ENCODE measurements at regions not wholly inside any gene's neighbourhood (a gene's known extent, or its start where the extent isn't known, plus 50 kb on each side); places are given as distances from the start of the nearest gene placed in this dataset.

DNA sequence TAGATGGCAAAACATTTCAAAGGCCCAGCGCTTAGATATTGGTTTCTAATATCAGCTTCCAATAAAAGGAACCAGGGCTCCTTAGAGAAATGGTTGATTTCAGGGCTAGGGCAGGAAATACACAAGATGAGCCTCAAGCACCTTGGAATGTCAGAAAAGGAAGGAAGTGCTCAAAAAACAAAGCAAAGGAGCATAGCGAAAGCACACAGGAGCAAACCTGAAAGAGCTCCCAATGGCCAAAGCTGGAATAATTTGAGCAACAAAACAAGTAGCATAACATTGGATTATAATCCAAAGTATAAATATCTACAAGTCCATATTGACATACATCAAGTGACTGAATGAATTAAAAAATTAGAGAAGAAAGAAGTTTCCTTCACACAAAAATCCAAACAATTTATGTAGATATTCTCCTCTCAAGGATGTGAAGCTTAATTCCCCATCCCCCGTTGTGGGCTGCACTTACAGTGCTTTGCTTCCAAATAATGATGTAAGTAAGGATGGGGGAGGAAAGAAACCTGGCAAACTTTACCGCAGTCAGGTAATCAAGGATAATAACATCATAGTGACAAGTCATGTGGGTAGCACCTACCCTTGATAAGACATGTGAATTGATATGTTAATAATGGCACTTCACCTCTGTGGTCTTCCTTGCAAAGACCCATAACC is 132.9 kb upstream of the DST start:
- Histone ChIP-seq H3K36me3 (ENCODE audit: control insufficient read depth, insufficient read depth, low read length) (no peaks in the 10 kb centered on the region), H3K27me3 (ENCODE audit: control insufficient read depth, insufficient read depth, low read length, poor library complexity, severe bottlenecking) (no peaks in the 10 kb centered on the region), H3K9me3 (ENCODE audit: control insufficient read depth, low read length) (no peaks in the 10 kb centered on the region), H3K4me1 (ENCODE audit: control insufficient read depth, insufficient read depth, low read length) (no peaks in the 10 kb centered on the region), H3K4me3 (ENCODE audit: insufficient read depth, low read depth, low read length) (no peak overlapping the region), H3K27ac (ENCODE audit: insufficient read depth, low read depth, low read length, poor library complexity, severe bottlenecking) (no peak overlapping the region)
- WGBS, 2 experiments = 49 to 59% methylated on average over 4 of the region's 4 CpGs

DNA sequence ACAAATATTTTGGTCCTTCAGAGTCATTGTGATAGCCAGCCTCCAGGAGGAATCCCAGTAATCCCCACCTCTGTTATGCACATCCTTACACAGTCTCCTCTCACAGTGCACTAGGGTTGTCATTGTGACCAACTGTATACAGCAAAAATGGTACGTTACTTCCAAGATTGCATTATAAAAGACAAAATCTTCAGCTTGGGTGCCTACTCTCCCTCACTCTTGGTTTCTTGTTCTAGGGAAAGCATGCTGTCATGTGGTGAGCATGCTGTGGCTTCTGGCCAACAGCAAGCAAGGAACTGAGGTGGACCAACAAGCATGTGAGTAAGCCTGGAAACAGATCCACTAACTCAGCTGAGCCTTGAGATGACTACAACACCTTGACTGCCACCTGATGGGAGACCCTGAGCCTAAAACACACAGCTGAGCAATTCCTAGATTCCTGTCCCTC is 130.1 kb upstream of the DST start:
- H3K9me3 ChIP-seq (ENCODE audit: control insufficient read depth, low read length) = no peaks in the 10 kb centered on the region
- H3K27me3 ChIP-seq (ENCODE audit: control insufficient read depth, insufficient read depth, low read length, poor library complexity, severe bottlenecking) = no peaks in the 10 kb centered on the region
- WGBS, 2 experiments = 77 to 84% methylated on average over 1 of the region's 1 CpG
- H3K36me3 ChIP-seq (ENCODE audit: control insufficient read depth, insufficient read depth, low read length) = no peaks in the 10 kb centered on the region
- H3K4me3 ChIP-seq (ENCODE audit: insufficient read depth, low read depth, low read length) = no peak overlapping the region
- no peak overlapping the region for H3K27ac ChIP-seq (ENCODE audit: insufficient read depth, low read depth, low read length, poor library complexity, severe bottlenecking)
- no peaks in the 10 kb centered on the region for H3K4me1 ChIP-seq (ENCODE audit: control insufficient read depth, insufficient read depth, low read length)

DNA sequence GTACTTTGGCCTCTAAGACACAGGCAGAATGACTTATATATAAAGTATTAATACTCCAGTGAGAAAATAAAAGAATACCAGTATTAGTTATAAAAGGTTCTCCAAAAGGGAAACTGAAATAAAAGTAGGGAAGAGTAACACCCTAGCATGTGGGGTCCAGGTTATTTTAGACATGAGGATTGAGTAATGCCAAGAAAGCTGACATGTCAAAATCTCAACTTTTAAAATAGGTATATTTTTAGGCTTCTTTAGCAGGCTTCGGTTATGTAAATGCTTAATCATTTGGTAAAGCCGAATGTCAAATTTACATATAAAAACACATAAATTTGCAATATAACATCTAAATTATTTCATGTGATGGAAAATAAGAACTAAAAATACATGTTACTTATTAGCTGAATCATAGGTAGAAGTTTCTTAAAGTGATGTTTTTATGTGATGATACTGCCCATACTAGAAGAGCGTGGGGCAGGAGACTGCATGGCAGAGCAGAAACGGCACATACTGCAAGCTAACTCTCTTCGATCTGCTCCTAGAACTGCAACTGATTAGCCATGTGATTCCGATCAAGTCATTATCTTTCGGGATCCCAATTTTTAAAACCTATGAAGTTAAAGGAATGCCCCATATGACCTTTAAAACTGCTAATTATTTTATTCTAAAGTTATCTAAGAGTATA is 129.4 kb upstream of the DST start:
- H3K4me3 ChIP-seq (ENCODE audit: insufficient read depth, low read depth, low read length) = no peak overlapping the region
- no peaks in the 10 kb centered on the region for H3K36me3 ChIP-seq (ENCODE audit: control insufficient read depth, insufficient read depth, low read length)
- H3K27ac ChIP-seq (ENCODE audit: insufficient read depth, low read depth, low read length, poor library complexity, severe bottlenecking) = no peak overlapping the region
- H3K4me1 ChIP-seq (ENCODE audit: control insufficient read depth, insufficient read depth, low read length) = no peaks in the 10 kb centered on the region
- WGBS, 2 experiments = 89 to 92% methylated on average over 5 of the region's 7 CpGs
- no peaks in the 10 kb centered on the region for H3K27me3 ChIP-seq (ENCODE audit: control insufficient read depth, insufficient read depth, low read length, poor library complexity, severe bottlenecking)
- H3K9me3 ChIP-seq (ENCODE audit: control insufficient read depth, low read length) = no peaks in the 10 kb centered on the region

DNA sequence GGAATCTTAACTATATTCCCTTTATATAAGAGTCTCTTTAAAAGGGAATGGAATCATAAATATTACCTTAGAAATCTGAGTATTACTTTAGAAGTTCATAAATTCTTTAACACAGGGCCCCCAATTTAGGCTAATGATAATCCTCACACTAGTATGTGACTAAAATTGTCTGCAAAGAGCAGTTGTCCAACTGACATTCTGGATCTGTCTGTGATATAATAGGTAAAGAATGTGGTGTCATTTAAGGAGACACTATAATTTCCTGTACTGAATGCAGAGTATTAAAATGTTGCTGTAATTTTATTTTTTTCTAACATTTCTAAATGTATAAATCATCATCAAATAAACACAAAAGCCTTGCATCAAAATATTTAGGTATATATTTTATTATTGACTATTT is 128.5 kb upstream of the DST start:
- no peaks in the 10 kb centered on the region for H3K36me3 ChIP-seq (ENCODE audit: control insufficient read depth, insufficient read depth, low read length)
- no peaks in the 10 kb centered on the region for H3K9me3 ChIP-seq (ENCODE audit: control insufficient read depth, low read length)
- H3K27me3 ChIP-seq (ENCODE audit: control insufficient read depth, insufficient read depth, low read length, poor library complexity, severe bottlenecking) = no peaks in the 10 kb centered on the region
- H3K27ac ChIP-seq (ENCODE audit: insufficient read depth, low read depth, low read length, poor library complexity, severe bottlenecking) = no peak overlapping the region
- no peak overlapping the region for H3K4me3 ChIP-seq (ENCODE audit: insufficient read depth, low read depth, low read length)
- H3K4me1 ChIP-seq (ENCODE audit: control insufficient read depth, insufficient read depth, low read length) = no peaks in the 10 kb centered on the region

DNA sequence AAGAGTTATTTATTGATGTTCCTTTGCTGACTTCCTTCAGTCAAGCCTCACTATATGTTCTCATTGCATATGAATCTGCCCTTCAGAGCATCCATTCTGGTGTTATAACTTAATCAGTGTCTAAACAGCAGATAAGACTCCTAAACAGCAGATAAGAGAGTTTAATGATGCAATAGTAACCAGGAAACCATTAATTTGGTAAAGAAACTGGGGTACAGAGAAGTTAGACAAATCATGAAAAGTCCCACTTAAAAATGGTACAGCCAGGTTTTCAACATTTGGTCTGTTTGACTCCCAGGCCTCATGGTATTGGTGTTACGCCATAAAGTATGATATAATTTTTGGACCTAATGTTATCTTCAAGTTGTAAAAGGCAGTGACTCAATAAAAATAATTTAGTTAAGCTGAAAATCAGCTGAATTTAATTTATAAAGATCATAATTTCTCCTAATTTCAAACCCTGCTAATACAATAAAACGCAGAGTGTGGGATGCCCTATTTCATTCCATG is 127.4 kb upstream of the DST start:
- Histone ChIP-seq H3K4me1 (ENCODE audit: control insufficient read depth, insufficient read depth, low read length) (no peaks in the 10 kb centered on the region), H3K4me3 (ENCODE audit: insufficient read depth, low read depth, low read length) (no peak overlapping the region), H3K27ac (ENCODE audit: insufficient read depth, low read depth, low read length, poor library complexity, severe bottlenecking) (no peak overlapping the region), H3K27me3 (ENCODE audit: control insufficient read depth, insufficient read depth, low read length, poor library complexity, severe bottlenecking) (no peaks in the 10 kb centered on the region), H3K36me3 (ENCODE audit: control insufficient read depth, insufficient read depth, low read length) (no peaks in the 10 kb centered on the region), H3K9me3 (ENCODE audit: control insufficient read depth, low read length) (no peaks in the 10 kb centered on the region)
- WGBS, 2 experiments = 91 to 95% methylated on average over 2 of the region's 2 CpGs

DNA sequence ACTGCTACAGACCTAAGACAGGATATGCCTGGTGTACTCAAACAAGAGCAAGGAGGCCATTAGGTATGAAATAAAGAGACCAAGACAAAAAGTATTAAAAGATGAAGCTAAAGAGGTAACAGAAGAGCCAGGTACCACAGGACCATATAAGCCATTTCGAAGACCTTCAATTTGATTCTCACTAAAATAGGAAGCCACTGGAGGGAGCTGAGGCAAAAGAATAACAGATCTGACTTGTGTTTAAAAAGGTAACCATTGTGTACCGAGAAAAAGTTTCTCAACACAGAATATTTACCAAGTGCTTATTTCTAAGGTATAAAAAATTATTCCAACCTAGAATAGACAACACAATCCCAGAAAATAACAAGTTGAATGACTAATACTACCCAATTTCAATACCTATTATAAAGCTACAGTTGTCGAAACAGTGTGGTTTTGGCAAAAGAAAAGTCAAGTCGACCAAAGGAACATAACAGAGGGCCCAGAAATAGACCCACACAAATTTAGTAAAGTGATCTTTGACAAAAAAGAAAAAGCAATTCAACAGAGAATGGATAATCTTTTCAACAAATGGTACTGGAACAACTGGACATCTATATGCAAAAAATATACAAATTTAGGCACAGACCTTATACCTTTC is 125.3 kb upstream of the DST start:
- 90 to 92% methylated on average over 3 to 4 of the region's 4 CpGs for WGBS, 2 experiments
- no peaks in the 10 kb centered on the region for H3K4me1 ChIP-seq (ENCODE audit: control insufficient read depth, insufficient read depth, low read length)

DNA sequence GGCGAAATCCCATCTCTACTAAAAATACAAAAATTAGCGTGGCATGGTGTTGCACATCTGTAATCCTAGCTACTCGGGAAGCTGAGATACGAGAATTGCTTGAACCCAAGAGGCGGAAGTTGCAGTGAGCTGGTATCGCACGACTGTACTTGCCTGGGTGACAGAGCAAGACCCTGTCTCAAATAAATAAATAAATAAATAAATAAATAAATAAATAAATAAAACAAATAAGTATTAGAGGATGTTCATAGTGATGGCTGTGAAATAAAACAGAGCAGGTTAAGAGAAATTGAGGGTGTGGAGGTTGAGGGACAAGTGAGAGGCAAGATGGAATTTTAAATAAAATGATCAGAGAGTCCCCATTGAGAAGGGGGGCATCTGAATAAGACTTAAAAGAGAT is 124.7 kb upstream of the DST start:
- Histone ChIP-seq H3K27ac (ENCODE audit: insufficient read depth, low read depth, low read length, poor library complexity, severe bottlenecking) (no peak overlapping the region), H3K4me3 (ENCODE audit: insufficient read depth, low read depth, low read length) (no peak overlapping the region), H3K36me3 (ENCODE audit: control insufficient read depth, insufficient read depth, low read length) (no peaks in the 10 kb centered on the region), H3K27me3 (ENCODE audit: control insufficient read depth, insufficient read depth, low read length, poor library complexity, severe bottlenecking) (no peaks in the 10 kb centered on the region), H3K4me1 (ENCODE audit: control insufficient read depth, insufficient read depth, low read length) (no peaks in the 10 kb centered on the region), H3K9me3 (ENCODE audit: control insufficient read depth, low read length) (no peaks in the 10 kb centered on the region)
- 93 to 98% methylated on average over 7 of the region's 7 CpGs for WGBS, 2 experiments

More for the DNA sequence above, 125.3 kb upstream of the DST start:
- no peaks in the 10 kb centered on the region for H3K27me3 ChIP-seq (ENCODE audit: control insufficient read depth, insufficient read depth, low read length, poor library complexity, severe bottlenecking)
- no peaks in the 10 kb centered on the region for H3K36me3 ChIP-seq (ENCODE audit: control insufficient read depth, insufficient read depth, low read length)
- H3K27ac ChIP-seq (ENCODE audit: insufficient read depth, low read depth, low read length, poor library complexity, severe bottlenecking) = no peak overlapping the region
- no peaks in the 10 kb centered on the region for H3K9me3 ChIP-seq (ENCODE audit: control insufficient read depth, low read length)
- H3K4me3 ChIP-seq (ENCODE audit: insufficient read depth, low read depth, low read length) = no peak overlapping the region

DNA sequence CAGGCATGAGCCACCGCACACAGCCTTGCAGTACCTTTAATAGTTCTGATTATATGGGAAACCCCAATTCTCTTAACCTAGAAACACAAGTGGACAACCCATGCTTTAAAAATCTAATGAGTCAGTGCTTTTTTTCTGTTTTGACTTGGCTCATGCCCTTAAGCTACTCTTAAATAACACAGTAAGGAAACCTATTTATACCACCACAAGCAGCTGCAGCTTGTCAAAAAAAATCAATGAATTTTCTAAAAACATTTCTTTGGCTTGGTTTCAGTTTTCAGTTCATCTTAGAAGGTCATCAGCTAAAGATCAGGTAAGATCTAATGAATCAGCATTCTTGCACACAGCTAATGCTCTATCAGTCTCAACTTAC is 124.1 kb upstream of the DST start:
- H3K27ac ChIP-seq (ENCODE audit: insufficient read depth, low read depth, low read length, poor library complexity, severe bottlenecking) = no peak overlapping the region
- no peaks in the 10 kb centered on the region for H3K4me1 ChIP-seq (ENCODE audit: control insufficient read depth, insufficient read depth, low read length)
- 93 to 100% methylated on average over 1 of the region's 1 CpG for WGBS, 2 experiments
- H3K9me3 ChIP-seq (ENCODE audit: control insufficient read depth, low read length) = no peaks in the 10 kb centered on the region
- H3K27me3 ChIP-seq (ENCODE audit: control insufficient read depth, insufficient read depth, low read length, poor library complexity, severe bottlenecking) = no peaks in the 10 kb centered on the region
- no peak overlapping the region for H3K4me3 ChIP-seq (ENCODE audit: insufficient read depth, low read depth, low read length)
- no peaks in the 10 kb centered on the region for H3K36me3 ChIP-seq (ENCODE audit: control insufficient read depth, insufficient read depth, low read length)

DNA sequence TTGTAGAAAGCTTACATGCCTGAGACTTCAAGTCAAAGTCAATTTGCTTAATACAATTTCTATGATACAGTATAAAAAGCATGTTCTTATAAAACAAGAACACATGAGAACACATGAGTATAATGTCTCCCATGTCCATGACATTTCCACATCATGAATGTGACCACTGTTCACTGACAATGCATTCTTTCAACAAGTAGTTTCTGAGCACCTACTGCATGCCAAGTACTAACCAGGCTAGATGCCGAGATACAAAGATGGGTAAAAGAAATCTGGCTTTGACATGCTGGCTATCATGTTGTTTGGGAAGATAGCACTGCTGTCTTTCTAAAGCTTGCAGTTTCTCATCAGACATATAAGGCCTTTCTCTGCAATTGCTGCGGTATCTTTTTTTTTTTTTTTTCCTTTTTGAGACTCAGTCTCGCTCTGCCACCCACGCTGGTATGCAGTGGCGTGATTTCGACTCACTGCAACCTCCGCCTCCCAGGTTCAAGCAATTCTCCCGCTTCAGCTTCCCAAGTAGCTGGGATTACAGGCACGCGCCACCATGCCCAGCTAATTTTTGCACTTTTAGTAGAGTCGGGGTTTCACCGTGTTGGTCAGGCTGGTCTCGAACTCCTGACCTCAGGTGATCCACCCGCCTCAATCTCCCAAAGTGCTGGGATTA is 123.6 kb upstream of the DST start:
- no peak overlapping the region for H3K27ac ChIP-seq (ENCODE audit: insufficient read depth, low read depth, low read length, poor library complexity, severe bottlenecking)
- H3K27me3 ChIP-seq (ENCODE audit: control insufficient read depth, insufficient read depth, low read length, poor library complexity, severe bottlenecking) = no peaks in the 10 kb centered on the region
- WGBS, 2 experiments = 92 to 95% methylated on average over 14 of the region's 14 CpGs
- H3K9me3 ChIP-seq (ENCODE audit: control insufficient read depth, low read length) = no peaks in the 10 kb centered on the region
- no peaks in the 10 kb centered on the region for H3K36me3 ChIP-seq (ENCODE audit: control insufficient read depth, insufficient read depth, low read length)
- no peak overlapping the region for H3K4me3 ChIP-seq (ENCODE audit: insufficient read depth, low read depth, low read length)
- no peaks in the 10 kb centered on the region for H3K4me1 ChIP-seq (ENCODE audit: control insufficient read depth, insufficient read depth, low read length)

DNA sequence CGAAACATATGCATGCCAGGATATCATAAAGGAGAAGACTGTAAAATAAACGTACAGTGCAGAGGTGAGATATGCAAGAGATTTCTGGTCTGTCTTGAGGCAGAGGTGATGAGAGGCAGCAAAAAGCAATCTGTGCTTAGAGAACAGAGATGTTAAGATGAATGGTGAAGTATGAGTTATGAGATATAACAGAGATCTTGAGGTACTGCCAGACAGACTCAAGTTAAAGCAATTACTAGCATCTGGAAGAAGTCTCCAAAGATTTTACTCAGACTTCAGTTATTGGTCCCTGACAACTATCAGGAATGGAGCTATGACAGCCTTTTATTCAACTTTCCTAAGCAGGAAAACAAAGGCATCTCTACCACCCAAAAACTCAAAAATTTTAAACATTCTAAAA is 122.8 kb upstream of the DST start:
- H3K9me3 ChIP-seq (ENCODE audit: control insufficient read depth, low read length) = no peaks in the 10 kb centered on the region
- WGBS, 2 experiments = 93 to 95% methylated on average over 2 of the region's 2 CpGs
- H3K36me3 ChIP-seq (ENCODE audit: control insufficient read depth, insufficient read depth, low read length) = no peaks in the 10 kb centered on the region
- H3K4me3 ChIP-seq (ENCODE audit: insufficient read depth, low read depth, low read length) = no peak overlapping the region
- no peak overlapping the region for H3K27ac ChIP-seq (ENCODE audit: insufficient read depth, low read depth, low read length, poor library complexity, severe bottlenecking)
- H3K27me3 ChIP-seq (ENCODE audit: control insufficient read depth, insufficient read depth, low read length, poor library complexity, severe bottlenecking) = no peaks in the 10 kb centered on the region
- H3K4me1 ChIP-seq (ENCODE audit: control insufficient read depth, insufficient read depth, low read length) = no peaks in the 10 kb centered on the region

Measured in ectodermal cell (in vitro differentiated cells).